HG02981 (cell line): ENCODE measurements at regions not wholly inside any gene's neighbourhood (a gene's known extent, or its start where the extent isn't known, plus 50 kb on each side); places are given as distances from the start of the nearest gene placed in this dataset.
"Not testable (repeated sequence)": the region's sequence is repeated elsewhere in the genome, so short reads cannot be mapped to it uniquely, and the experiment has no call there.

Experiments
- ATAC-seq: cut with Tn5 transposase; IDR thresholded peaks from one replicate; pipeline ENCODE4 v1.9.1; 2021; ENCODE audit warnings: mild to moderate bottlenecking, moderate library complexity; ENCODE audit not compliant: unreplicated experiment

GRCh38 chr12:4193821-4194220 lies 79.7 kb upstream of the CCND2 start:
- no peak for ATAC-seq

GRCh38 chr12:4191642-4192041 lies 81.9 kb upstream of the CCND2 start:
- ATAC-seq = no peak

GRCh38 chr12:4191149-4191548 lies 82.4 kb upstream of the CCND2 start:
- no peak for ATAC-seq

DNA sequence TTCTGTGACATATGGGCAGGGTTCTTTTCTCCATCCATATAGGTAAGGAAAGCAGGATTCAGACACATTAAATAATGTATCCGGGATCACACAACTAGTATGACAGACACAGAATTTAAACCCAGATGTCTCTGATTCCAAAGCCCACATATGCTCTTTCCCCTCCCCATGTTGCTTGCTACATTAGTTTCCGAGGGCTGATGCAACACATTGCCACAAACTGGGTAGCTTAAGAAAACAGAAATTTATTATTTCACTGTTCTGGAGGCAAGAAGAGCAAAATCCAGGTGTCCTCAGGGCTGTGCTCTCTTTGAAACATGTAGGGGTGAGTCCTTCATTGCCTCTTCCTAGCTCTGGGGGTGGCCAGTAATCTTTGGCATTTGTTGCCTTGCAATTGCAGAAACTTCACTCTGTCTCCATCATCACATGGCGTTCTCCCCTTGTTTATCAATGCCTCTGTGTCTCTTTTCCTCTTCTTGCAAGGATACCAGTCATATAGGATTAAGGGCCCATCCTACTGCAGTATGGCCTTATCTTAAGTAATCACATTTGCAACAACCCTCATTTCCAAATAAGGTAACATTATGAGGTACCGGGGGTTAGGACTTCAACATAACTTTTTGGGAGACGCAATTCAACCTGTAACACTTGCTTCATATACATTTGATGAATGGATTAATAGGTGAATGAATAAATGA lies 83.0 kb upstream of the CCND2 start:
- ATAC-seq = no peak

GRCh38 chr12:4189721-4190120 lies 83.8 kb upstream of the CCND2 start:
- ATAC-seq = no peak

GRCh38 chr12:4187916-4188315 lies 85.6 kb upstream of the CCND2 start:
- ATAC-seq = no peak

DNA sequence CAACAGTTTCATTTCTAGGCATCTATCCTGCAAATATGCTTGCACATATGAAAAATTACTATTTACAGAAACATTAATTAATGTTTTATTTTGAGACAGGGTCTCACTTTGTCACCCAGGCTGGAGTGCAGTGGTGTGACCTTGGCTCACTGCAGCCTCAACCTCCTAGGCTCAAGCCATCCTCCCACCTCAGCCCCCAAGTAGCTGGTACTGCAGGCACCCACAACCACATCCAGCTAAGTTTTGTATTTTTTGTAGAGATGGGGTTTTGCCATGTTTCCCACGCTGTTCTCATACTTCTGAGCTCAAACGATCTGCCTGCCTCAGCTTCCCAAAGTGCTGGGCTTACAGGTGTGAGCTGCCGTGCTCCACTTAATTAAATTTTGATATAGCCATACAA lies 86.2 kb upstream of the CCND2 start:
- ATAC-seq = not testable (repeated sequence)

- no peak for ATAC-seq
Observed at GRCh38 chr12:4178424-4179170, 95.0 kb upstream of the CCND2 start.

GRCh38 chr12:4177262-4177661 lies 96.3 kb upstream of the CCND2 start:
- no peak for ATAC-seq

DNA sequence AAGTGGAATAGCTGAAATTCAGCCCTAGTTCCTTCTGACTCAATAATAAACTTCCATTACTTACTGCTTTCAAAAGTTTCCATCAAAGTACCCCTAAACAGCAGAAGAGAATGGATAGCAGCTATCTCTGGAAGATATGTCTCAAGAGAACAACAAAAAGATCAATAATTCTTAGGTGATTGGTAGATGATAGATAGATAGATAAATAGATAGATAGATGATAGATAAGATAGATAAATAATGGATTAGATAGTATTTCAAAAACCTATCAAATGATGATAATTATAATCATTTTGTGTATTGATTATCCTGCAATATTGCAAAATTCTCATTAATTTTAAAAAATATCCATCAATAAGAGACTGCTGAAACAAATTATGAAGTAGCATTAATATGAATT lies 97.4 kb upstream of the CCND2 start:
- ATAC-seq = no peak

DNA sequence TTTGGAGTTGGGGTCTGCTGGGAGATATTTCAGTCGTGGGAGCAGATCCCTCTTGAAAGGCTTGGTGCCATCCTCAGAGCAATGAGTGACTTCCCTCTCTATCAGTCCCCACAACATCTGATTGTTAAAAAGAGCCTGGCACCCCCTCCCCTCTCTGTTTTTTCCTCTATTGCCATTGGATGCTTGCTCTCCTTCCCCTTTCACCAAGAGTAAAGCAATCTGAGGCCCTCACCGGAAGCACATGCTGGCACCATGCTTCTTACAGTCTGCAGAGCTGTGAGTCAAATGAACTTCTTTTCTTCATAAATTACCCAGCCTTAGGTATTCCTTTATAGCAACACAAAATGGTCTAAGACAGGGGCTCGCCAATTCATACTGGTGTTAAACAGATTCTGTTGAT lies 99.1 kb upstream of the CCND2 start:
- ATAC-seq = no peak

DNA sequence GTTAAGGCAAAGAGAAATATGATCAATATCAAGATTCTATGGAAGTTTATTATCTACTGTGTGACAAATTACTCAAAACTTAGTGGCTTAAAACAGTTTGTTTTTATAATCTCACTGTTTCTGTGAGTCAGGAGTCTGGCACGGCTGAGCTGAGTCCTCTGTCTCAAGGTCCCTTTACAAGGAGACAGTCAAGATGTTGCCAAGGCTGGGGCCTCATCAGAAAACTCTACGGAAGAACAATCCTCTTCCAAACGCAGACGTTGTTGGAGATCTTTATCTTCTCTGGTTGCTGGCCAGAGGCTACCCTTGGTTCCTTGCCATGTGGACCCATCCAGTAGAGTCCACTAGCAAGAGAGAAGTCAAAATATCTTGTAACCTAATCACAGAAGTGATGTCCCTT lies 100.6 kb upstream of the CCND2 start:
- ATAC-seq = no peak

DNA sequence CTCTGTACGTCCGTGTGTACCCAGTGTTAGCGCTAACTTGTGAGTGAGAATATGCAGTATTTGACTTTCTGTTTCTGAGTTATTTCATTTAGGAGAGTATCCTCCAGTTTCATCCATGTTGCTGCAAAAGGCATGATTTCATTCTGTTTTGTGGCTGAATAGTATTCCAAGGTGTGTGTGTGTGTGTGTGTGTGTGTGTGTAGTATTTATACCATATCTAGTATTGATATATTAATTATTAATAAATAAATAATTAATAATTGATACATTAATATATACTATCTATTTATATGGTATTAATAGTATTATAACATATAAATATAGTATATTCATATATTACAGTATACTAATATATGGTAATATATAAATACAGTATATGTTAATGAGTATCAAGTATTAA lies 101.8 kb upstream of the CCND2 start:
- no peak for ATAC-seq

GRCh38 chr12:4169959-4170358 lies 103.6 kb upstream of the CCND2 start:
- ATAC-seq = no peak

DNA sequence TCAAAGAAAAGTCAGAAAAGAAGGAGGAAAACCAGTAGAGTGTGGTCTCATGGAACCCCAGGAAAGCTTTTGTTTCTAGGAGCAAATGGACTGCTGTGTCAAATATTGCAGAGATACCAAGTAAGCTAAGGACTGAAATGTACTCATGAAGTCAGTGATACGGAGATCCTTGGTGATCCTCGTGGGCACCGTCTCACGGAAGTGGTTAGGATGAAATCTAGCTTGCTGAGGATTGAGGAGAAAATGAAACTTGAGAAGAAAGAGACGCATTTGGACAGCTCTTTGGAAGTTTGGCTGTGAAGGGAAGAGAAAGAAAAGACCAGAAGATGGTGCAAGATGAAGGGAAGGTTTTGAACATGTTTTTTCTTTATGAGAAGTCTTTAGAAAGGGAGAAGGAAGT lies 104.0 kb upstream of the CCND2 start:
- no peak for ATAC-seq

- no peak for ATAC-seq
Observed at GRCh38 chr12:4168036-4168435, 105.5 kb upstream of the CCND2 start.

GRCh38 chr12:4164559-4165558 lies 108.7 kb upstream of the CCND2 start:
- peak; percentile 55 for ATAC-seq

GRCh38 chr12:4164188-4164558 lies 109.4 kb upstream of the CCND2 start:
- ATAC-seq = no peak

GRCh38 chr12:4161718-4162117 lies 111.8 kb upstream of the CCND2 start:
- no peak for ATAC-seq

DNA sequence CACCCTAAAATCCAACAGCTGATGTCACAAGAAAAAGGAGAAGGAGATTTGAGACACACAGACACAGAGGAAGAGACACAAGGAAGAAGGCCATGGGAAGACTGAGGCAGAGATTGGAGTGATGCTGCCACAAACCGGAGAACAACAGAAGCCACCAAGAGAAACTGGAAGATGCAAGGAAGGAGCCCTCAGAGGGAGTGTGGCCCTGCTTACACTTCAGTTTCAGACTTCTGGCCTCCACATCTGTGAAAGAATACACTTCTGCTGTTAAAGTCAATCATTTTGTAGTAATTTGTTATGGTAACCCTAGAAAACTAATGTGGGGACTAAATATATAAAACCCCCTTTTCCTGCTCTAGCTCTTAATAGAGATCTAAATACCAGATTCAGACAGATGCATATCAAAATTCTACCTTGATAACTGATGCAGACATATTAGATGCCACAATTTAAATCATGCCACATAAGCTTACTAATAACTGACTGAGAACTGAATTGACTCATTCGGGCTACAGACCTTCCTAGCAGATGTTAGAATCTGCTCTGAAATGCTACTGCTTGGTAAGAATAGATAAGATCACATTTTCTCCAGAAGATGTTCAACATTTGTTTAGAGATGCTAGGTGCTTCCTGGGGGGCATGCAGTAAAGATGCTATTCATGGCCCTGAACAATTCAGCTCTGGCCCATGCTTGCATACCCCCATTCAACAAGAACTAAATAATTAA lies 113.1 kb upstream of the CCND2 start:
- no peak for ATAC-seq

DNA sequence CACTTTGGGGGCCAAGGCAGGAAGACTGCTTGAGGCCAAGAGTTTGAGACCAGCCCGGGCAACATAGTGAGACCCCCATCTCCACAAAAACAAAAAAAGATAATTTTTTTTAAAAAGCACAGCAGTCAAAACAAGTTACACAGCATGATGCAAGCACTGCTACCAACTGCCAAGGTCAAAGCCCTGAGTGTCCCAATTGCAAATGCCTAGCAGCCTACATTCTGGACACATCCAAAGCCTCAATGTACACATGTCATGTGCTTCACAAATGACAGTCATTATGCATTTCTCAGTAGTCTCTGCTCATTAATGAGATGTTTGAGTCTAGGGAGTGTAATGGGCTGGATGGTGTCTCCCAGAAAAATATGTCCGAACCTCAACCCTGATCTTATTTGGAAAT lies 113.7 kb upstream of the CCND2 start:
- ATAC-seq = no peak
